Neural cell (in vitro differentiated cells): ENCODE measurements at regions not wholly inside any gene's neighbourhood (a gene's known extent, or its start where the extent isn't known, plus 50 kb on each side); places are given as distances from the start of the nearest gene placed in this dataset.

Experiments used
- H2AFZ ChIP-seq: fragments of 200-600, 300-800 bp; sonication (generic), shearing (Covaris generic); 2 replicates; pipeline ENCODE4 v1.6.0; 2014; ENCODE audit warnings: low read depth, mild to moderate bottlenecking, antibody characterized with exemption, low read length, moderate library complexity
- H3F3A ChIP-seq: fragments of 200-600 bp; shearing (Covaris generic); 2 replicates; pipeline ENCODE4 v1.6.1; 2016; ENCODE audit warnings: mild to moderate bottlenecking, moderate library complexity, mixed read lengths, antibody characterized with exemption, low read length; ENCODE audit not compliant: insufficient read depth, poor library complexity, severe bottlenecking
- H3K27ac ChIP-seq: fragments of 200-600, 300-800 bp; sonication (generic), shearing (Covaris generic); 2 replicates; pipeline ENCODE4 v1.5.1; 2014; ENCODE audit warnings: mild to moderate bottlenecking, low read length, moderate library complexity
- H3K27me3 ChIP-seq: fragments of 300-800, 200-600 bp; sonication (generic), shearing (Covaris generic); 2 replicates; pipeline ENCODE4 v1.6.0; 2014; ENCODE audit warnings: mild to moderate bottlenecking, low read depth, low read length, moderate library complexity; ENCODE audit not compliant: insufficient read depth
- H3K36me3 ChIP-seq: fragments of 300-800, 200-600 bp; sonication (generic), shearing (Covaris generic); 2 replicates; pipeline ENCODE4 v1.5.1; 2014; ENCODE audit warnings: mild to moderate bottlenecking, antibody characterized with exemption, low read length, moderate library complexity; ENCODE audit not compliant: insufficient read depth
- H3K4me2 ChIP-seq: fragments of 300-800, 200-600 bp; sonication (generic), shearing (Covaris generic); 2 replicates; pipeline ENCODE4 v1.6.0; 2014; ENCODE audit warnings: mild to moderate bottlenecking, low read length
- H3K4me3 ChIP-seq: fragments of 300-800, 200-600 bp; sonication (generic), shearing (Covaris generic); 2 replicates; pipeline ENCODE4 v1.5.1; 2014; ENCODE audit warnings: mild to moderate bottlenecking, low read length, moderate library complexity
- H3K79me2 ChIP-seq: fragments of 200-600 bp; shearing (Covaris generic); replicated peaks from 2 replicates; pipeline ENCODE4 v1.6.0; 2014; ENCODE audit warnings: mild to moderate bottlenecking, low read length, moderate library complexity; ENCODE audit not compliant: insufficient read depth
- H3K9ac ChIP-seq: fragments of 300-800, 200-600 bp; sonication (generic), shearing (Covaris generic); 2 replicates; pipeline ENCODE4 v1.6.1; 2016; ENCODE audit warnings: mild to moderate bottlenecking, low read length, mixed read lengths
- H3K9me2 ChIP-seq: fragments of 200-600 bp; shearing (Covaris generic); 2 replicates; pipeline ENCODE4 v1.6.1; 2016; ENCODE audit warnings: mild to moderate bottlenecking, low read length, mixed read lengths; ENCODE audit not compliant: insufficient read depth
- H3K9me3 ChIP-seq: fragments of 200-600, 300-800 bp; sonication (generic), shearing (Covaris generic); 2 replicates; pipeline ENCODE4 v1.6.1; 2016; ENCODE audit warnings: mild to moderate bottlenecking, mixed run types, low read length, moderate library complexity, mixed read lengths
- H4K20me1 ChIP-seq: fragments of 200-600 bp; shearing (Covaris generic); 2 replicates; pipeline ENCODE4 v1.6.1; 2016; ENCODE audit warnings: mild to moderate bottlenecking, mixed run types; ENCODE audit not compliant: insufficient read depth
- EP300 ChIP-seq: fragments of 450-650 bp; conservative IDR thresholded peaks from 2 replicates; pipeline ENCODE4 v1.6.1; 2014; ENCODE audit warnings: antibody characterized with exemption, mild to moderate bottlenecking, moderate library complexity; ENCODE audit not compliant: poor library complexity, severe bottlenecking
- EZH2 ChIP-seq: fragments of 200-600, 300-800 bp; shearing (Covaris generic), sonication (generic); IDR thresholded peaks from 2 replicates; pipeline ENCODE4 v1.6.1; 2014; ENCODE audit warnings: antibody characterized with exemption, low read length, borderline replicate concordance, mild to moderate bottlenecking; ENCODE audit not compliant: insufficient read depth, poor library complexity, severe bottlenecking
- MXI1 ChIP-seq: fragments of 450-650 bp; conservative IDR thresholded peaks from 2 replicates; pipeline ENCODE4 v1.6.1; 2014; ENCODE audit warnings: antibody characterized with exemption, mild to moderate bottlenecking; ENCODE audit not compliant: poor library complexity, severe bottlenecking
- POLR2AphosphoS5 ChIP-seq: IDR thresholded peaks from 2 replicates; pipeline ENCODE4 v1.6.1; 2012
- RAD21 ChIP-seq: fragments of 450-650 bp; conservative IDR thresholded peaks from 2 replicates; pipeline ENCODE4 v1.6.1; 2014; ENCODE audit warnings: antibody characterized with exemption, mild to moderate bottlenecking, moderate library complexity
- REST ChIP-seq: IDR thresholded peaks from 2 replicates; pipeline ENCODE4 v1.6.1; 2012; ENCODE audit warnings: borderline replicate concordance
- SMC3 ChIP-seq: fragments of 450-650 bp; conservative IDR thresholded peaks from 2 replicates; pipeline ENCODE4 v1.6.1; 2014; ENCODE audit warnings: antibody characterized with exemption, mild to moderate bottlenecking, moderate library complexity; ENCODE audit not compliant: poor library complexity
- TAF1 ChIP-seq: IDR thresholded peaks from 2 replicates; pipeline ENCODE4 v1.6.1; 2012; ENCODE audit warnings: low read depth
- TF ChIP-seq, protein P1 (sequence below): fragments of 450-650 bp; IDR thresholded peaks from 2 replicates; pipeline ENCODE4 v1.5.1; 2014; ENCODE audit warnings: antibody characterized with exemption, mild to moderate bottlenecking, moderate library complexity; ENCODE audit not compliant: poor library complexity, severe bottlenecking

- Histone ChIP-seq H3K79me2 (no peaks in the 10 kb centered on the region), H2AFZ (no peak overlapping the region), H3K36me3 (no peaks in the 10 kb centered on the region), H3K4me3 (peak overlapping the region; percentile 58), H3K27me3 (no peaks in the 10 kb centered on the region), H3K27ac (no peak overlapping the region), H3K9me3 (no peaks in the 10 kb centered on the region), H3K9ac (no peak overlapping the region), H3K4me2 (peak overlapping the region; percentile 38), H3K9me2 (no peaks in the 10 kb centered on the region), H4K20me1 (no peaks in the 10 kb centered on the region), H3F3A (peaks cover 4% of the 10 kb centered on the region)
- TF ChIP-seq RAD21 (no peak), TAF1 (no peak), REST (no peak)
Measured at GRCh38 chr10:35950226-35950625, 308.1 kb upstream of the FZD8 start.

DNA sequence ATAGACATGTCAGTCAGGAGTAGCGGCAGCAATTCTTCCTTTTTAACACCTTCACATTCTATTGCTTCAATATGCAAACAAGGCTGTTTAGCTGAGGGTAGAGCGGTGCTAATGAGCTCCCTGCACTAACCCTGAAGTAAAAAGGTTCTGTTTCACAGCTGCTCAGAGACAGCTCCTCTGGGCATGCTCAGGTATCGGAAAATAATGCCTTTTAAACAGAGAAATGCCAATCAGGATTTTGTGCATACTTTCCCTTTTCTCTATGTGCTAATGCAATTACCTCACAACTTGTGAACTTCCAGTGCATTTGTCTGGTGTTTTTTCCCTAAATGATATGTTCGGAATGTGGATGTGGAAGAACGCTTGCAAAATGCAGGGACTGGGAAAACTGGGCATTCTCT, 307.7 kb upstream of the FZD8 start:
- no peak overlapping the region for H3K27ac ChIP-seq
- H3K4me2 ChIP-seq, result peak overlapping the region; percentile 38
- no peaks in the 10 kb centered on the region for H3K9me3 ChIP-seq
- TF ChIP-seq EZH2 (no peak), EP300 (no peak), TAF1 (no peak), RAD21 (no peak), REST (no peak)
- H2AFZ ChIP-seq, result no peak overlapping the region
- H3K4me3 ChIP-seq, result peak overlapping the region; percentile 58
- no peaks in the 10 kb centered on the region for H3K27me3 ChIP-seq
- H3K9ac ChIP-seq, result no peak overlapping the region
- H4K20me1 ChIP-seq, result no peaks in the 10 kb centered on the region
- H3K9me2 ChIP-seq, result no peaks in the 10 kb centered on the region
- H3K79me2 ChIP-seq, result no peaks in the 10 kb centered on the region
- no peaks in the 10 kb centered on the region for H3K36me3 ChIP-seq
- H3F3A ChIP-seq, result peaks cover 4% of the 10 kb centered on the region

DNA sequence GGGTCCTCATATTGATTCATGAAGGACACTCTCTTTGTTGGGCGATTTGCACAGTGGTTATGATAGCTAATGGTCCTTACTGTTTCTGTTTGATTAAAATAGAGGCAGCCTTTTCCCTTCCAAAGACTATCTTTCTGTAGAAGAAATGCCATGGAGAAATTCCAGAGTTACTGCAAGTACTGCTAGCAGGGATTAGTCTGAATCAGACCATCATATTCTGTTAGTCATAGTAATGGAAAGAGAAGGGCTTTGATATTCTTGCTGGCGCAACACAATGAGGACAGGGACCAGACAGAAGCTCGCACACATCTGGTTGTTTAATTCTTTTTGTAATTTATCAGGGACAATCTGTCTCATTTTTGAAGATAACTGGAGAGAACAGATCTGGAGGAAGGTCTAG, 304.5 kb upstream of the FZD8 start:
- H3K27me3 ChIP-seq, result no peaks in the 10 kb centered on the region
- TF ChIP-seq REST, result no peak
- TF ChIP-seq MXI1, result no peak
- TF ChIP-seq TAF1, result no peak
- TF ChIP-seq EZH2, result no peak
- no peak for TF ChIP-seq EP300
- TF ChIP-seq, protein P1, sequence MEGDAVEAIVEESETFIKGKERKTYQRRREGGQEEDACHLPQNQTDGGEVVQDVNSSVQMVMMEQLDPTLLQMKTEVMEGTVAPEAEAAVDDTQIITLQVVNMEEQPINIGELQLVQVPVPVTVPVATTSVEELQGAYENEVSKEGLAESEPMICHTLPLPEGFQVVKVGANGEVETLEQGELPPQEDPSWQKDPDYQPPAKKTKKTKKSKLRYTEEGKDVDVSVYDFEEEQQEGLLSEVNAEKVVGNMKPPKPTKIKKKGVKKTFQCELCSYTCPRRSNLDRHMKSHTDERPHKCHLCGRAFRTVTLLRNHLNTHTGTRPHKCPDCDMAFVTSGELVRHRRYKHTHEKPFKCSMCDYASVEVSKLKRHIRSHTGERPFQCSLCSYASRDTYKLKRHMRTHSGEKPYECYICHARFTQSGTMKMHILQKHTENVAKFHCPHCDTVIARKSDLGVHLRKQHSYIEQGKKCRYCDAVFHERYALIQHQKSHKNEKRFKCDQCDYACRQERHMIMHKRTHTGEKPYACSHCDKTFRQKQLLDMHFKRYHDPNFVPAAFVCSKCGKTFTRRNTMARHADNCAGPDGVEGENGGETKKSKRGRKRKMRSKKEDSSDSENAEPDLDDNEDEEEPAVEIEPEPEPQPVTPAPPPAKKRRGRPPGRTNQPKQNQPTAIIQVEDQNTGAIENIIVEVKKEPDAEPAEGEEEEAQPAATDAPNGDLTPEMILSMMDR, result no peak
- TF ChIP-seq POLR2AphosphoS5, result no peak
- no peak for TF ChIP-seq RAD21
- TF ChIP-seq SMC3, result no peak
- H3K4me2 ChIP-seq, result no peak overlapping the region
- H2AFZ ChIP-seq, result no peak overlapping the region
- no peak overlapping the region for H3K4me3 ChIP-seq
- no peak overlapping the region for H3K9ac ChIP-seq
- H3F3A ChIP-seq, result peaks cover 4% of the 10 kb centered on the region
- H3K9me3 ChIP-seq, result no peaks in the 10 kb centered on the region
- H3K79me2 ChIP-seq, result no peaks in the 10 kb centered on the region
- no peaks in the 10 kb centered on the region for H4K20me1 ChIP-seq
- H3K27ac ChIP-seq, result no peak overlapping the region
- H3K9me2 ChIP-seq, result no peaks in the 10 kb centered on the region
- no peaks in the 10 kb centered on the region for H3K36me3 ChIP-seq
